SKM-1 treated with dmso at 0.1 percent for 144 hours (cell line): ENCODE measurements at regions not wholly inside any gene's neighbourhood (a gene's known extent, or its start where the extent isn't known, plus 50 kb on each side); places are given as distances from the start of the nearest gene placed in this dataset.

ENCODE experiments used
- DNase-seq: peaks from one replicate; lab custom pipeline; 2025; ENCODE audit not compliant: unreplicated experiment; lab: John Stamatoyannopoulos, UW

- no peak for DNase-seq
Observed at GRCh38 chr9:80437091-80437640, 865.4 kb downstream of the TLE4 start.

- no peak for DNase-seq
Observed at GRCh38 chr9:80435591-80435990, 863.8 kb downstream of the TLE4 start.

- DNase-seq, result no peak
Observed at GRCh38 chr9:80426992-80427391, 855.2 kb downstream of the TLE4 start.

GRCh38 chr9:80417211-80417773 is 845.5 kb downstream of the TLE4 start:
- DNase-seq, result no peak

- DNase-seq, result no peak
Observed at GRCh38 chr9:80410106-80410505, 838.3 kb downstream of the TLE4 start.

- DNase-seq, result no peak
Observed at GRCh38 chr9:80407220-80407619, 835.5 kb downstream of the TLE4 start.

GRCh38 chr9:80401243-80401642 is 829.5 kb downstream of the TLE4 start:
- DNase-seq, result no peak

- DNase-seq, result no peak
Observed at GRCh38 chr9:80400624-80401230, 829.0 kb downstream of the TLE4 start.

GRCh38 chr9:80399606-80400005 is 827.8 kb downstream of the TLE4 start:
- DNase-seq, result no peak

GRCh38 chr9:80387828-80388227 is 816.1 kb downstream of the TLE4 start:
- no peak for DNase-seq

- no peak for DNase-seq
Observed at GRCh38 chr9:80385246-80385645, 813.5 kb downstream of the TLE4 start.

- DNase-seq, result no peak
Observed at GRCh38 chr9:80383331-80383730, 811.6 kb downstream of the TLE4 start.

- DNase-seq, result no peak
Observed at GRCh38 chr9:80382211-80382891, 810.6 kb downstream of the TLE4 start.

- DNase-seq, result no peak
Observed at GRCh38 chr9:80380301-80380700, 808.5 kb downstream of the TLE4 start.

GRCh38 chr9:80378669-80379293 is 807.0 kb downstream of the TLE4 start:
- DNase-seq, result no peak

- DNase-seq, result no peak
Observed at GRCh38 chr9:80376180-80376579, 804.4 kb downstream of the TLE4 start.

GRCh38 chr9:80375477-80375876 is 803.7 kb downstream of the TLE4 start:
- no peak for DNase-seq

GRCh38 chr9:80369641-80370040 is 797.9 kb downstream of the TLE4 start:
- DNase-seq, result no peak

GRCh38 chr9:80366626-80367025 is 794.9 kb downstream of the TLE4 start:
- no peak for DNase-seq

GRCh38 chr9:80359941-80360881 is 788.4 kb downstream of the TLE4 start:
- DNase-seq, result no peak

- no peak for DNase-seq
Observed at GRCh38 chr9:80359291-80359690, 787.5 kb downstream of the TLE4 start.
